ENCODE measurements at regions not wholly inside any gene's neighbourhood (a gene's known extent, or its start where the extent isn't known, plus 50 kb on each side); places are given as distances from the start of the nearest gene placed in this dataset.
"Not testable (repeated sequence)": the region's sequence is repeated elsewhere in the genome, so short reads cannot be mapped to it uniquely, and the experiment has no call there.

DNA sequence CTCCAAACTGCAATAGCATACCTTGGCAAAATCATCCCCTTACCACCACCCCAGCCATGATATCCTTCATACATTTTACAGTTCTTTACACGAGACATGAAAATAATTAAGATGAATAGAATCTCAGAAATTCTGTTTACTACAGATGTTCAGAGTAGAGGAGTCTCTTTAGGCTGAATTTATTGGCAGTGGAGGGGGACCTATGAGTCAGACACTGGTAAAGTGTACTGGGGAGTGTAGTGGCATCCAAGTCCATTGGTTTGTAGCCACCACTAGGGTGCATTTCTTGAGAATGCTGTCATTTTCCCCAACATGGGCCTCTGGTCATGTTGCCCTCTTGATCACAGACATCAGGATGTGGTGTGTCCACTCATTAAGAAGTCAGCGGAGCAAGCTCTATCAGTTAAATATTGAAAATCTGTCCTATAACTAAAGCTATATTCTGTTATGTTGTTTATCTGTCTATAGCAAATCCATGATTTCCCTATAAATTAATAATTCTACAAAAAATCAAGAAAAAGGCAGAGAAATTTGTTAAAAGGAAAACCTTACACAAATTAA, 672.2 kb downstream of the PRIM2 start:
- not testable (repeated sequence) for DNase-seq

DNA sequence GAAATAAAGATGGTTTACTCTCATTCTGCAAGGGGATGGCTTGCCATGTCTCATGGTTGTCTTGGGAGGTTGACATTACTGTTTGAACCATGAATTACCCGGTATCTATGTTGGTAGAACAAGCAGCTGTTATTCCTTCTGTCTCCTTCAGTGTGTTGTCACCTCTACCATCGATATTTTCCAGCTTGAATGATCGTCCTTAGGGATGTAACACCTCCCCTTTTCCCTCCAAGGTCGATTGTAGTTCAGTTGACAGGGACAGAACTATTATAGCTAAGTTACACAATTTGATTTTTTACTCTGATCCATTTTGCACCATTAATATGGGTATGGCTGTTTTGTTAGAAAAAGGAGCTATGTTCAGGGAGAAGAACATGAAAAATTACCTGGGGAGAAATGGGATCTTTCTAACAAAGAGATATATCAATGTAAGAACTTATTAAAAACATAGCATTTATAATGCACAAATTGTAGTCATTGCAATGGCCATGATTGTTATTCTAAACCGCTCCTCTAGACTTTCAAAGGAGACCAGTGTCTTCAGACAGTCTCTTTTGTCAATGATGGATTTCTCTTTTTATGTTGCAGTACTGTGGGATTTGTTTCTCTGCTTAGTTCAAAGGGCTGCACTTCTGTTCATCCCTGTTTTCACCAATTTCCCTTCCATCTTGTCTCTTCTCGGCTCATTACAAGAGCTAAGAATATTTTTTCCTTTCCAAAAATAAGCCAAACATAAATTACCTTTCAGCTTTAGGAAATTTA, 681.6 kb downstream of the PRIM2 start:
- DNase-seq, result not testable (repeated sequence)

DNA sequence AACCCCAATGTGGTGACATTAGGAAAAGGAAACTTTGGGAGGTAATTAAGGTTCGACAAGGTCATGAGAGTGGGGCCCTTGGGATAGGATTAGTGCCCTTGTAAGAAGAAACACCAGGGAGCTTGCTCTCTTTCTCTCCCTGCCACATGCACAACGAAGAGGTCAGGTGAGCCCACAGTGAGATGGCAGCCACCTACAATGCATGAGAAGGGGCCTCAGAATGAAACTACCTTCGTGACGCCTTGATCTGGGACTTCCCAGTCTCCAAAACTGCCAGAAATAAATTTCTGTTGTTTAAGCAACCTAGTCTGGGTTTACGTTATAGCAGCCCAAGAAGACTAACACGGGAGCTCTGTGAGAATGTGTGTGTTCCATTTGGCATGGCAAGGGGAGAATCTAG, 682.8 kb downstream of the PRIM2 start:
- not testable (repeated sequence) for DNase-seq

DNA sequence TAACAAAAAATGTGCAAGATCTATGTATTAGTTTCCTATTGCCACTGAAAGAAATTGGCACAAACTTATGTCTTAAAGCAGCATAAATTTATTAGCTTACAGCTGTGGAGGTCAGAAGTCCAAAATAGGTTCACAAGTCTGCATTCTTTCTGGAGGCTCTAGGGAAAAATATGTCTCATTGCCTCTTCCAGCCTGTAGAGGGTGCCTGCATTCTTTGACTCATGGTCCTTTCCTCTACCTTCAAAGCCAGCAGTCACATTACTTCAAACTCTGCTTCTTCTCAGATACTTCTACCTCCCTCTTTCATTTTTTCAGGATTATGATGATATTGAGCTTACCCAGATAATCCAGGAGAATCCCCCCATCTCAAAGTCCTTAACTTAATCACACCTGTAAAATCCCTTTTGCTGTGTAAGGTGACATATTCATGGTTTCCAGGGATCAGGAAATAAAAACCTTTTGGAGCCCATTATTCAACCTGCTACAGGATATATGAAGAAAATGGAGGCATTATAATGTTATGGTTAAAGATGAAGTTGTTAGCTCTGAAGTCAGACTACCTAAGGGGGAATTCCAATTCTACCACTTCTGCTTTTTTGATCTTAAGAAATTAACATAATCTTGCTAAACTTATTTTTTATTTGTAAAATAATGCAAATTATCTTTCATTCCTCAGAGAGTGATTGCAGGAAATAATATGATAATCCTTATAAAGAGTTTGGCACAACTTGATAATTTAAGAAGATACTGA, 686.2 kb downstream of the PRIM2 start:
- DNase-seq, result not testable (repeated sequence)

DNA sequence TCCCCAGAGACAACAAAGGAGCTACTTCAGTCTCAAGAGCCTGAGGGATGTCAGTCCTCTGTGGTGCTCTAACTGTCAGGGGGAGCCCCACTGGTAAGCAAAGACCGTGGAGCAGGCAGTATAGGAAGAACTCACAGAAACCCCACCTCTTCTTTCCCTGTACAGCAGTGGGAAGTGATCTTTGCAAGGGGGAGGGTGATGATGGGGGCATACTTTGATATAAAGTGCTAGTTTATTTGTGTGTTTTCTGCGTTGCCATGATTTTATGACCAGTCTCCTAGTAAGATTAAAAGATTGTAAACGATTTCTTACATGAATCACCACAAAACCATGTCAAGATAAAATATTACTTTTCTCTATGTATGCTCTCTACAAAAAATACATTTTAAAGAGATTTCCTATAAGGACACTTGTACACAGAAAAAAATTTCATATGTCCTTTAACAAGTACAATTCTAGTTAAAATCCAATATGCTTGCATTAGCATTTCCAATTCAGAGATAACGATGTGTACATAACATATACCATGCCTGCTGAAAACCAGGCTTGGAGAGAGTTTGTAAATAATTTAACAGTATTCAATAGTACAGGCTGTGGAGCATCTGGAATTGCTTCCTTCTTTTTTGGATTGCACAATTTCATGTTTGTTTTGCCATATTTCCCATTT, 690.0 kb downstream of the PRIM2 start:
- DNase-seq, result not testable (repeated sequence)

DNA sequence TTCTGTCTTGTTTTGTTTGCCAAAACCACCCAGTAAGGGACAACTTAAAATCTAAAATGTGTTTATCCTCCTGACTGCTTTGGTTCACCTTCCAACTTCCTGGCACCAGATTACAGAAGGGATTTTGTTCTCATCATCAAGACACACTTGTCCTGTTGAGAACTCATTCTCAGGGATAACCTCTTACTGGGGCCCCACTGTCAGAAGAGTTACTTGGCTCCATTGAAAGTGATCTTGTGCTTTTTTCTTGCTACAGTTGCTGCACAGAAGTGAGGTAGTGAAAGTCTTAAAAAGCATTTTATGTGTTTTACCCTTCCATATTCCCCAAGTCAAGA, 690.5 kb downstream of the PRIM2 start:
- not testable (repeated sequence) for DNase-seq

DNA sequence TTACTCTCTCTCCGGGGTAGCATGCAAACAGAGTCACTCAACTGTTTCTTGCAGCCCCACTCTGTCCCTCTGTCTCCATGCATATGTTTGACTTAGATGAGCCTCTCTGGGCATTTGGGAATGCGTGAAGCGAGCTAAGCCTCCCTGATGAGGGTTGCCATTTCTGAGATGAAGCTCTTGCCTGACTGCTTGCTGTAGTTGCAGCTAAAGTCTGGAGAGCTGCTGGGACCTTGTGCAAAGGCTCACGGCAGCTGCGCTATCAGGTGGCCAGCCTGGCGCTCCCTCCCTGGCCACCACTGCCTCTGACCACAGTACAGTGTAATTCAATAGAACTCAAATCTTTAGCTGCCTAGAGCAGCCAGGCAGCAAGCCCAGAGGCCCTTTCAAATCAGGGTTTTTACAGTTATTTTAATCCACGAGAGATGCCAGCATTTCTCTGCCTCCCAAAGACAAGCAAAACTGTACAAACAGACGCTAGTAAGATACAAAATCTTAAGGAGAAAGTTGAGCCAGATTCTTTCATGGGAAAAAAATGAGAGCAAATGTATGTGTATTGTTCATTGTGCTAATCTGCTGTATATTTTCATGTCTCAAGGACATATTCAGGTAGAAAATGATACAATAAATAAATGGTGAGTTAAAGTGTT, 694.6 kb downstream of the PRIM2 start:
- not testable (repeated sequence) for DNase-seq

DNA sequence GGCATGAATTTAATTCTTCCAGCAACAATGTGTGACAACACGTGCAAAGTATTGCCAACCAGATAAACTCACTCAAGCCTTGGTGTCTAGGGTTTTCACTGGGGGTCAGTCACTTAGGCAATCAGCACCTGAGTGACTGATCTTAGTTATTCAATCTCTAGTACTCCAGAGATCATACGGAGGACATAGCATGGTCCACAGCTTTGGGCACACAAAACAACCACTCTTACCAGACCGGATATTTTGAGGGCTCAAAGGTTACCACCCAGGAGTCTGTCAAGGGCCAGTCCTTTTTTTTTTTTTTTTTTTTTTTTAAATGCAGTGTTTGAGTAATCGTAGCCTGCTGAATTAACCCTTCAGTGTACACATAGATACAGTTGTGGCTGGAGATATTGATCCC, 699.2 kb downstream of the PRIM2 start:
- DNase-seq, result not testable (repeated sequence)

DNA sequence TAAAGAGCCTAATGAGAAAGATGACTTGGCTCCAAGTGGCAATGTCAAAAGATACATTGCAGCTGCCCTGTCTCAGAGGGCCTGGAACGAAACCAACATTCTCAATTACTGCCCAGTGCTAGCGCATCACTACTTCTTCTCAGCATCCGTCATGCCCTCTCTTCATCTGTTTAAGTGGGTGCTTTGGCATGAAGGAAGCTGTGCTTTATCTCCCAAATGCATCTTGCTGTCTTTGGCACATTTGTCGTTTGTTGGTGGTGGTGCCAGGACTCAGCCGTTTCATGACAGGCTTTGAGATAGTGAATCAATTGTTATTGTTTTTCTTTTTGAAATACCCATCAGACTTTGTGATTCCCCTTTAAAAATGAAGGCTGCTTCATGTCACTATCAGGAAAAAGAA, 710.8 kb downstream of the PRIM2 start:
- not testable (repeated sequence) for DNase-seq

- not testable (repeated sequence) for DNase-seq
Measured at GRCh38 chr6:58038213-58038612, 720.8 kb downstream of the PRIM2 start.

- not testable (repeated sequence) for DNase-seq
Measured at GRCh38 chr6:58046584-58046983, 729.2 kb downstream of the PRIM2 start.

DNA sequence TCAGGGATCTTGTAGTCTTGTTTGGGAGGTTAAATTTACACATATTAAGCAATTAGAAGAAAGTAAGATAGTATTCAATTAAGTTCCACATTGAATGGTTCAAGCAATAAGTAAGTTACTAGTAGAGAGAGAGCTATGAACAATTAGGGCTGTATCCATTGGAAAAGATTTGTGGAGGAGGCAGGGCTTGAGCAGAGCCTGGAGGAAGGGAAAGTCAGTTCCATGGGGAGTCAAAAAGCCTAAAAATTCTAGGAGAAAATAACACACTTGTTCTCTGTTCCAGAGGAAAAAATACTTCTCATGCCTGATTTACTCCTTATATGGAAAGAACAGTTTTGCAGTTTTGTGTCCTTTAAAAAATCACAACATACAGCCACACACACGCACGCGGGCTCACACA, 730.0 kb downstream of the PRIM2 start:
- DNase-seq, result not testable (repeated sequence)

GRCh38 chr6:58047865-58048264, 730.4 kb downstream of the PRIM2 start:
- DNase-seq, result not testable (repeated sequence)

DNA sequence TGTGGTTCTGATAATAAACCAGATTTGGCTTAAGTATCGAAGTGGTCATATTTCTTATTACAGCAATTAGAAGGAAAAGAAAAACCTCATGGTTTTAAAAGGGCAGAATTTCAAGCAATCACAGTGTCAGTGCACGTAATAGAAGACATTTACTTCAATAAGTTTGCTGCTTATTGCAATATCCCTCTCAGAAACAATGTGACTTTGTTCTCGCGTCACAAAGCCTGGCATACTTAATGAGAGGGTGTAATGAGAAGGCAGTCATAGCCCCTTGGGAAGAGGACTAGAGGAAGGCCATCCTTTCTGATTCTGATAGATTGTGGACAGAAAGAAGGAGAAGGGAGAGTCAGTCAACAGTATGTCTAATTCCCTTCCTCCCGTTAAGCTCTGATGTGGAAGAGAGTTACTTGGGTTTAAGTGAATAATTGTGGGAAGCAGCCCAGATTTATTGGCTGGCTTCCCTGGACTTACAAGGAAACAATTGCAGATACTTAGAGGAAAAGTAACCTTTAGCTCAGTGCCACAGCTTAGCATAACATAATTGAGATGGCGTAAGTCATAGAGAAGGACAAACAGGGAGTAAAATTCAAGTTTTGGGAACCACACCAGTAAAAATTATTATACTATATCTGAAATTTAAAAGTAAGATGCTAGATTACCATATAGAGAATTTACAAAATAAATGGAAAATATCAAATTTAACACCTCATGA, 738.2 kb downstream of the PRIM2 start:
- not testable (repeated sequence) for DNase-seq

- not testable (repeated sequence) for DNase-seq
Measured at GRCh38 chr6:58059701-58060100, 742.3 kb downstream of the PRIM2 start.

DNA sequence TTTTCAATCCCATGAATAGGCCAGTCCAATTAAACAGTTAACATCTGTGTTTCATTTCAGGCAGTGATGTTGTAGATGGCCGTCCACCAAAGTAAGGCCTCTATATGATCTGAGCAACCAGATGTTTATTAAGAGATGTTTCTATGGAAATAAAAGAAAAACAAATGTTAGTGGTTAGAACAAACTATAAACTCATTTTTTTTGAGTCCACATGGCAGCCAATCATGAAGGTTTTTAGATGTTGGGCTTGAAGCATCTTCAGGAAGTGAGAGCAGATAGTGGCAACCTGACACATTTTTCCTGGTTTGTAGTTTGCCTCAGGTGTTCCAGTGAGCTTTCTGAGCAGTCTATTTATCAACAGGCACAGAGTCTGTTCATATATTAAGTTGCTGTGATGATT, 746.1 kb downstream of the PRIM2 start:
- DNase-seq, result not testable (repeated sequence)

- not testable (repeated sequence) for DNase-seq
Measured at GRCh38 chr6:58067867-58068548, 750.6 kb downstream of the PRIM2 start.

- no peak for DNase-seq
Measured at GRCh38 chr6:58073263-58073662, 755.8 kb downstream of the PRIM2 start.

DNA sequence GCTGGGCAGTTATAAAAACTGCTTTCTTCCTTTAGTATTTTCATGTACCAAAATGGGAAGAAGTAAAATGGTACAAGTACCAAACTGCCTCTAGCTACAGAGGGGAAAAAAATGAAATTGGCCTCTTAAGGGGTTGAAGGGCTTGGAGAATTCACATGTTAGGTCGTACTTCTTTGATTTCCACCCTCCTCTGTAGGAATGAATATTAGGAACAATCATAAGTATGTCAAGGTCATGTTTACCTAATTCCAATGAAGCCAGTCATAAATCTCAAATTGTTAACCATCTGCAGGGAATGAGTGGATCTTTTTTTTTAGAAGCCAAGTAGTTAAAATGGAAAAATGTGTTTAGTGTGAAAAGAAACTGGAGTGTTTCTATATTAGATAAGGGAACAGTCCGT, 772.6 kb downstream of the PRIM2 start:
- not testable (repeated sequence) for DNase-seq

GRCh38 chr6:58097251-58097650, 779.8 kb downstream of the PRIM2 start:
- not testable (repeated sequence) for DNase-seq

DNA sequence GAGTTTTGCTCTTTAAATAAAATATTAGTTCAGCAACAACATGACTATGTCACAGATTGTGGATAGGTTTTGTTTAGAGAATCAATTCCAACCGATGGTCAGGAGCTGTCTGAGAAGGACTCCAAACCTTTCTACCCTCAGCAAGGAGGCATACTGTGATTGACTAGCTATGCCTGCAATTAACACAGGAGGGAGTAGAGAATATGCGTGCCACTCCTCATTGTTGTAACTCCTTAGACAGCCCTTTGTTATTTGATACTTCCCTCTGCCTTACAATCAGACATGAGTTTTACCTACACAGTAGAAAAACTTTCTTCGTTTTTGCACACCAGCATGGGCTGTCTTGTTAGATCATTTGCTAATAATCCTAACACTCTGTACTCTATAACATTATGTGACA, 796.5 kb downstream of the PRIM2 start:
- no peak for DNase-seq

- DNase-seq, result not testable (repeated sequence)
Measured at GRCh38 chr6:58117162-58117561, 799.7 kb downstream of the PRIM2 start.
